ENCODE measurements at regions not wholly inside any gene's neighbourhood (a gene's known extent, or its start where the extent isn't known, plus 50 kb on each side); places are given as distances from the start of the nearest gene placed in this dataset.

DNA sequence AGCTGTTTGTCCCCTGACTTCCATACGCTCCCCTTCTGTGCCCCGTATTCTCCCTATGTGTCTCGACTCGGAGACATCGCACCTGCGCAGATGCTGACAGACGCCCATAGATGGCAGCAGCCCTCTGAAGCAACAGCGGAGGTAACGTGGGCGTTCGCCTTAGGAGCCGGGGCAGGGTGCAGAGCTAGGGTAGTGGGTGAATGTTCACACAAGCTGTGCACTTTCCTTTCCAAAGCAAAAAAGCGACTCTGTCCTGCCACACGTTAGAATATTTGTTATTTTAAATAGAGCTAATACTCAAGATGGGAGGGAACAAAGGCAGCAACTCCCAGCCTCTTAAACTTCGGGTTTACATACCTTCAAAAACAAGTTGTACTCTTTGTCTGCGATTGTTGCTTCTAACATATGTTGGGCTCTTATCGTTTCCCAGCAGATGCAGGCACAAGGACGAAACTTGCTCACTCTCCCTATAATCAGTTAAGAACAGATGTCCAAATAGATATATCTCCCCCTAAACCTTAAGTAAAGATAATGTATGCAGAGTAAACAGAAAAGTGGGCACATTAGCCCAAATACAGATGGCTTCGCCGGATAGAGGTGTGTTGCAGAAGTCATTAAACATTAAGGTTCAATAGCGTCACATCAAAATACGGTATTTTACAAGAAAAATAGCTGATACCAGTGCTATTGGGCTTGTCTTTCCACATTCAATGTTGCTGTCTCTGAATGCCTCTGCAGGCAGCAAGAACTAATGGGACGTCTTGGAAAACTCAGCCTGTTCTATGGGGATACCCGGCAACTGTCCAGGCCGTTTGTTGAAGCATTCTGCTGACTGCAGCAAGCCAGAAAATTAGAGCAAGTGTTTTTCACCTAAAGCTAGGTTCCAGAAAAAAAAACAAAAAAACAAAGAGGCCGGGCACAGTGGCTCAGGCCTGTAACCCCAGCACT lies 340.3 kb upstream of the PRKCQ start (continued):
- TF ChIP-seq, protein P1, sequence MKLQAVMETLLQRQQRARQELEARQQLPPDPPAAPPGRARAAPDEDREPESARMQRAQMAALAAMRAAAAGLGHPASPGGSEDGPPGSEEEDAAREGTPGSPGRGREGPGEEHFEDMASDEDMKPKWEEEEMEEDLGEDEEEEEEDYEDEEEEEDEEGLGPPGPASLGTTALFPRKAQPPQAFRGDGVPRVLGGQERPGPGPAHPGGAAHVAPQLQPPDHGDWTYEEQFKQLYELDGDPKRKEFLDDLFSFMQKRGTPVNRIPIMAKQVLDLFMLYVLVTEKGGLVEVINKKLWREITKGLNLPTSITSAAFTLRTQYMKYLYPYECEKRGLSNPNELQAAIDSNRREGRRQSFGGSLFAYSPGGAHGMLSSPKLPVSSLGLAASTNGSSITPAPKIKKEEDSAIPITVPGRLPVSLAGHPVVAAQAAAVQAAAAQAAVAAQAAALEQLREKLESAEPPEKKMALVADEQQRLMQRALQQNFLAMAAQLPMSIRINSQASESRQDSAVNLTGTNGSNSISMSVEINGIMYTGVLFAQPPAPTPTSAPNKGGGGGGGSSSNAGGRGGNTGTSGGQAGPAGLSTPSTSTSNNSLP (IDR thresholded peaks at IDR 0.05; ENCODE audit: borderline replicate concordance, low read depth, low read length), result peak; percentile 85; the same call in 1 of the 2 replicates
- TF ChIP-seq HNRNPLL (IDR thresholded peaks at IDR 0.05; ENCODE audit: low read depth, low read length, poor library complexity, severe bottlenecking), result peak; percentile 63
- TF ChIP-seq, protein P2, sequence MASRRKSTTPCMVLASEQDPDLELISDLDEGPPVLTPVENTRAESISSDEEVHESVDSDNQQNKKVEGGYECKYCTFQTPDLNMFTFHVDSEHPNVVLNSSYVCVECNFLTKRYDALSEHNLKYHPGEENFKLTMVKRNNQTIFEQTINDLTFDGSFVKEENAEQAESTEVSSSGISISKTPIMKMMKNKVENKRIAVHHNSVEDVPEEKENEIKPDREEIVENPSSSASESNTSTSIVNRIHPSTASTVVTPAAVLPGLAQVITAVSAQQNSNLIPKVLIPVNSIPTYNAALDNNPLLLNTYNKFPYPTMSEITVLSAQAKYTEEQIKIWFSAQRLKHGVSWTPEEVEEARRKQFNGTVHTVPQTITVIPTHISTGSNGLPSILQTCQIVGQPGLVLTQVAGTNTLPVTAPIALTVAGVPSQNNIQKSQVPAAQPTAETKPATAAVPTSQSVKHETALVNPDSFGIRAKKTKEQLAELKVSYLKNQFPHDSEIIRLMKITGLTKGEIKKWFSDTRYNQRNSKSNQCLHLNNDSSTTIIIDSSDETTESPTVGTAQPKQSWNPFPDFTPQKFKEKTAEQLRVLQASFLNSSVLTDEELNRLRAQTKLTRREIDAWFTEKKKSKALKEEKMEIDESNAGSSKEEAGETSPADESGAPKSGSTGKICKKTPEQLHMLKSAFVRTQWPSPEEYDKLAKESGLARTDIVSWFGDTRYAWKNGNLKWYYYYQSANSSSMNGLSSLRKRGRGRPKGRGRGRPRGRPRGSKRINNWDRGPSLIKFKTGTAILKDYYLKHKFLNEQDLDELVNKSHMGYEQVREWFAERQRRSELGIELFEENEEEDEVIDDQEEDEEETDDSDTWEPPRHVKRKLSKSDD (conservative IDR thresholded peaks at IDR 0.05; ENCODE audit: low read length), result no peak
- TF ChIP-seq, protein P3, sequence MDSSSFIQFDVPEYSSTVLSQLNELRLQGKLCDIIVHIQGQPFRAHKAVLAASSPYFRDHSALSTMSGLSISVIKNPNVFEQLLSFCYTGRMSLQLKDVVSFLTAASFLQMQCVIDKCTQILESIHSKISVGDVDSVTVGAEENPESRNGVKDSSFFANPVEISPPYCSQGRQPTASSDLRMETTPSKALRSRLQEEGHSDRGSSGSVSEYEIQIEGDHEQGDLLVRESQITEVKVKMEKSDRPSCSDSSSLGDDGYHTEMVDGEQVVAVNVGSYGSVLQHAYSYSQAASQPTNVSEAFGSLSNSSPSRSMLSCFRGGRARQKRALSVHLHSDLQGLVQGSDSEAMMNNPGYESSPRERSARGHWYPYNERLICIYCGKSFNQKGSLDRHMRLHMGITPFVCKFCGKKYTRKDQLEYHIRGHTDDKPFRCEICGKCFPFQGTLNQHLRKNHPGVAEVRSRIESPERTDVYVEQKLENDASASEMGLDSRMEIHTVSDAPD (CRISPR knock-in tag; IDR thresholded peaks at IDR 0.05), result no peak
- TF ChIP-seq ZFX (CRISPR knock-in tag; IDR thresholded peaks at IDR 0.05), result no peak
- TF ChIP-seq PRMT5 (CRISPR knock-in tag; IDR thresholded peaks at IDR 0.05), result no peak
- no peak for TF ChIP-seq PPARD (CRISPR knock-in tag; IDR thresholded peaks at IDR 0.05)
- TF ChIP-seq ZNF121 (CRISPR knock-in tag; conservative IDR thresholded peaks at IDR 0.05), result no peak
- TF ChIP-seq, protein P4, sequence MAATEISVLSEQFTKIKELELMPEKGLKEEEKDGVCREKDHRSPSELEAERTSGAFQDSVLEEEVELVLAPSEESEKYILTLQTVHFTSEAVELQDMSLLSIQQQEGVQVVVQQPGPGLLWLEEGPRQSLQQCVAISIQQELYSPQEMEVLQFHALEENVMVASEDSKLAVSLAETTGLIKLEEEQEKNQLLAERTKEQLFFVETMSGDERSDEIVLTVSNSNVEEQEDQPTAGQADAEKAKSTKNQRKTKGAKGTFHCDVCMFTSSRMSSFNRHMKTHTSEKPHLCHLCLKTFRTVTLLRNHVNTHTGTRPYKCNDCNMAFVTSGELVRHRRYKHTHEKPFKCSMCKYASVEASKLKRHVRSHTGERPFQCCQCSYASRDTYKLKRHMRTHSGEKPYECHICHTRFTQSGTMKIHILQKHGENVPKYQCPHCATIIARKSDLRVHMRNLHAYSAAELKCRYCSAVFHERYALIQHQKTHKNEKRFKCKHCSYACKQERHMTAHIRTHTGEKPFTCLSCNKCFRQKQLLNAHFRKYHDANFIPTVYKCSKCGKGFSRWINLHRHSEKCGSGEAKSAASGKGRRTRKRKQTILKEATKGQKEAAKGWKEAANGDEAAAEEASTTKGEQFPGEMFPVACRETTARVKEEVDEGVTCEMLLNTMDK (IDR thresholded peaks at IDR 0.05; ENCODE audit: borderline replicate concordance, insufficient read depth, low read depth, low read length, poor library complexity, severe bottlenecking), result peak; percentile 30
